HCT116 (cell line): ENCODE measurements at regions not wholly inside any gene's neighbourhood (a gene's known extent, or its start where the extent isn't known, plus 50 kb on each side); places are given as distances from the start of the nearest gene placed in this dataset.

Experiments
- ATAC-seq: fragments of 200-7000 bp; cut with Tn5 transposase; 2 replicates; pipeline ENCODE4 v1.9.1; 2020; ENCODE audit warnings: mild to moderate bottlenecking, moderate library complexity
- BruUV-seq: library from RNA; stranded (reverse); fragments of 400-500 nt; replicated peaks from 2 replicates; lab custom pipeline; 2021; lab: Mats Ljungman, UMichigan
- CTCF ChIA-PET: fragments of 300-600 bp; sonication (Branson Sonifier 250); formaldehyde crosslinking; loops from one replicate; lab custom pipeline; 2021; ENCODE audit warnings: antibody characterized with exemption; lab: Charles Lee
- POLR2A ChIA-PET: fragments of 300-600, 350-600 bp; sonication (Branson Sonifier 250); formaldehyde crosslinking; loops from one replicate; lab custom pipeline; 2021; ENCODE audit warnings: antibody characterized with exemption; lab: Charles Lee
- RAD21 ChIA-PET, 2 experiments: fragments of 300-600 bp; sonication (Branson Sonifier 250); formaldehyde crosslinking; loops; one replicate each; lab custom pipeline; 2023; ENCODE audit warnings: low total read pairs in 2 of 2; ENCODE audit not compliant: uncharacterized antibody in 2 of 2, unreplicated experiment in 2 of 2, low non-redundant PET in 1 of 2; lab: Charles Lee
- DNase-seq: peaks from one replicate; pipeline ENCODE4 v3.0.0-alpha.2; 2010; ENCODE audit warnings: low read depth, low spot score
- H2AFZ ChIP-seq: fragments of 200-600 bp; shearing (Covaris generic), sonication (generic); 2 replicates; pipeline ENCODE4 v1.6.1; 2017; ENCODE audit warnings: low read depth, mixed run types, mixed read lengths, antibody characterized with exemption, low read length; ENCODE audit not compliant: poor library complexity, severe bottlenecking
- H3K27ac ChIP-seq: 2 replicates; pipeline ENCODE4 v1.5.1; 2012; ENCODE audit warnings: low read depth, low read length
- H3K27me3 ChIP-seq: fragments of 200-600 bp; sonication (generic); 2 replicates; pipeline ENCODE4 v1.6.1; 2016; ENCODE audit warnings: mixed run types, low read length, mixed read lengths; ENCODE audit not compliant: insufficient read depth
- H3K36me3 ChIP-seq, 2 experiments: fragments of 200-500 bp in 1 of 2; fragments of 200-600 bp in 1 of 2; sonication (Bioruptor generic) in 1 of 2; sonication (generic) in 1 of 2; 2 replicates each; pipeline versions ENCODE4 v1.5.1 to v1.6.1; 2014 to 2016; ENCODE audit warnings: low read length in 2 of 2, inconsistent platforms in 1 of 2, mixed read lengths in 1 of 2, mixed run types in 1 of 2; ENCODE audit not compliant: insufficient read depth in 2 of 2, control insufficient read depth in 1 of 2
- H3K4me1 ChIP-seq, 2 experiments: fragments of 200-600 bp in 1 of 2; sonication (generic) in 1 of 2; 2 replicates each; pipeline versions ENCODE4 v1.5.1 to v1.6.1; 2012 to 2017; ENCODE audit warnings: low read length in 2 of 2, inconsistent platforms in 1 of 2, mild to moderate bottlenecking in 1 of 2, mixed read lengths in 1 of 2, mixed run types in 1 of 2, moderate library complexity in 1 of 2; ENCODE audit not compliant: insufficient read depth in 2 of 2, control insufficient read depth in 1 of 2
- H3K4me2 ChIP-seq: fragments of 200-600 bp; sonication (generic); 2 replicates; pipeline ENCODE4 v1.6.1; 2017; ENCODE audit warnings: mixed run types, low read length, mixed read lengths
- H3K4me3 ChIP-seq, 2 experiments: fragments of 200-600 bp in 1 of 2; sonication (generic) in 1 of 2; replicated peaks in 1 of 2; 2 replicates each; pipeline ENCODE4 v1.5.1; 2011 to 2016; ENCODE audit warnings: low read length in 2 of 2, control low read depth in 1 of 2, low read depth in 1 of 2, mild to moderate bottlenecking in 1 of 2, mixed read lengths in 1 of 2, mixed run types in 1 of 2
- H3K79me2 ChIP-seq: fragments of 200-600 bp; sonication (generic); 2 replicates; pipeline ENCODE4 v1.6.1; 2017; ENCODE audit warnings: mild to moderate bottlenecking, mixed run types, low read length, moderate library complexity, mixed read lengths; ENCODE audit not compliant: insufficient read depth
- H3K9ac ChIP-seq: fragments of 200-600 bp; sonication (generic); 2 replicates; pipeline ENCODE4 v1.6.1; 2016; ENCODE audit warnings: low read length, mixed read lengths
- H3K9me2 ChIP-seq: fragments of 200-600 bp; sonication (generic), shearing (Covaris generic); 2 replicates; pipeline ENCODE4 v1.6.1; 2017; ENCODE audit warnings: mixed run types, mild to moderate bottlenecking, moderate library complexity; ENCODE audit not compliant: insufficient read depth
- H3K9me3 ChIP-seq, 2 experiments: fragments of 200-500 bp in 1 of 2; fragments of 200-600 bp in 1 of 2; sonication (Bioruptor generic) in 1 of 2; sonication (generic) in 1 of 2; 2 replicates each; pipeline ENCODE4 v1.6.1; 2014 to 2017; ENCODE audit warnings: low read length in 2 of 2, mixed read lengths in 2 of 2, inconsistent platforms in 1 of 2, low read depth in 1 of 2, mild to moderate bottlenecking in 1 of 2, mixed run types in 1 of 2, moderate library complexity in 1 of 2; ENCODE audit not compliant: control insufficient read depth in 1 of 2, insufficient read depth in 1 of 2
- H4K20me1 ChIP-seq: fragments of 200-600 bp; sonication (generic), shearing (Covaris generic); 2 replicates; pipeline ENCODE4 v1.6.1; 2017; ENCODE audit warnings: mixed run types, mild to moderate bottlenecking, moderate library complexity; ENCODE audit not compliant: insufficient read depth
- CTCF ChIP-seq, 3 experiments: fragments of 200-600 bp in 1 of 3; sonication (generic) in 1 of 3; IDR thresholded peaks in 2 of 3; conservative IDR thresholded peaks in 1 of 3; 2 replicates each; pipeline ENCODE4 v1.5.1; 2012 to 2017; ENCODE audit warnings: low read depth in 2 of 3, low read length in 2 of 3, antibody characterized with exemption in 1 of 3, borderline replicate concordance in 1 of 3, control low read depth in 1 of 3, mild to moderate bottlenecking in 1 of 3, mixed read lengths in 1 of 3, mixed run types in 1 of 3, moderate library complexity in 1 of 3; ENCODE audit not compliant: insufficient read depth in 1 of 3
- EGR1 ChIP-seq: IDR thresholded peaks from 2 replicates; pipeline ENCODE4 v1.6.1; 2012; ENCODE audit warnings: low read depth
- EZH2phosphoT487 ChIP-seq: fragments of 200-600 bp; IDR thresholded peaks from 2 replicates; pipeline ENCODE4 v1.6.1; 2018; ENCODE audit warnings: antibody characterized with exemption, borderline replicate concordance
- FOSL1 ChIP-seq: IDR thresholded peaks from 2 replicates; pipeline ENCODE4 v1.6.1; 2012; ENCODE audit warnings: low read depth
- JUND ChIP-seq: IDR thresholded peaks from 2 replicates; pipeline ENCODE4 v1.6.1; 2012
- MAX ChIP-seq: IDR thresholded peaks from 2 replicates; pipeline ENCODE4 v1.6.1; 2012
- POLR2A ChIP-seq: IDR thresholded peaks from 2 replicates; pipeline ENCODE4 v1.7.0; 2011; ENCODE audit warnings: borderline replicate concordance; ENCODE audit not compliant: insufficient read depth, insufficient read length; ENCODE audit errors: extremely low read depth
- POLR2AphosphoS5 ChIP-seq: IDR thresholded peaks from 2 replicates; pipeline ENCODE4 v1.6.1; 2011; ENCODE audit warnings: mild to moderate bottlenecking, low read depth, low read length, moderate library complexity
- REST ChIP-seq: IDR thresholded peaks from 2 replicates; pipeline ENCODE4 v1.6.1; 2012; ENCODE audit warnings: low read depth
- SIN3A ChIP-seq: IDR thresholded peaks from 2 replicates; pipeline ENCODE4 v1.6.1; 2012; ENCODE audit warnings: low read depth
- SP1 ChIP-seq: IDR thresholded peaks from 2 replicates; pipeline ENCODE4 v1.6.1; 2012; ENCODE audit warnings: low read depth
- SRF ChIP-seq: IDR thresholded peaks from 2 replicates; pipeline ENCODE4 v1.6.1; 2012; ENCODE audit warnings: low read depth
- TCF7L2 ChIP-seq: IDR thresholded peaks from 2 replicates; pipeline ENCODE4 v1.7.0; 2011; ENCODE audit warnings: borderline replicate concordance, inconsistent platforms; ENCODE audit not compliant: insufficient read depth, insufficient read length; ENCODE audit errors: extremely low read depth
- YY1 ChIP-seq: IDR thresholded peaks from 2 replicates; pipeline ENCODE4 v1.6.1; 2011; ENCODE audit warnings: low read length, low read depth, moderate library complexity, mild to moderate bottlenecking; ENCODE audit not compliant: insufficient replicate concordance; ENCODE audit errors: extremely low read depth
- ZFX ChIP-seq: fragments of 450-650 bp; IDR thresholded peaks from 2 replicates; pipeline ENCODE4 v1.6.1; 2017
- ZNF274 ChIP-seq: fragments of 200-500 bp; sonication (Bioruptor generic); IDR thresholded peaks from 2 replicates; pipeline ENCODE4 v1.6.1; 2014; ENCODE audit warnings: mild to moderate bottlenecking, low read depth, low read length, inconsistent platforms
- intact Hi-C: fragments of 100-400 bp; cut with micrococcal nuclease; formaldehyde crosslinking; loops from 2 replicates; pipeline ENCODE4 v1.10.0; 2022
- TF ChIP-seq, protein P1 (sequence below): IDR thresholded peaks from 2 replicates; pipeline ENCODE4 v1.6.1; 2011; ENCODE audit warnings: mild to moderate bottlenecking, low read length, moderate library complexity; ENCODE audit not compliant: insufficient replicate concordance; ENCODE audit errors: extremely low read depth
- TF ChIP-seq, protein P2 (sequence below): IDR thresholded peaks from 2 replicates; pipeline ENCODE4 v1.6.1; 2012

- TF ChIP-seq ZNF274 (no peak), REST (no peak), SP1 (no peak), POLR2AphosphoS5 (no peak), CTCF (IDR thresholded peaks at IDR 0.05 in 2 of 3, conservative IDR thresholded peaks at IDR 0.05 in 1 of 3; ENCODE audit: borderline replicate concordance in 1 of 3, insufficient read depth in 1 of 3, low read depth in 2 of 3, low read length in 2 of 3) (no peak), EGR1 (no peak), YY1 (no peak), EZH2phosphoT487 (no peak), MAX (no peak), POLR2A (no peak), ZFX (no peak), SRF (no peak), FOSL1 (no peak), JUND (no peak), TCF7L2 (no peak), SIN3A (no peak)
- TF ChIP-seq, protein P1, sequence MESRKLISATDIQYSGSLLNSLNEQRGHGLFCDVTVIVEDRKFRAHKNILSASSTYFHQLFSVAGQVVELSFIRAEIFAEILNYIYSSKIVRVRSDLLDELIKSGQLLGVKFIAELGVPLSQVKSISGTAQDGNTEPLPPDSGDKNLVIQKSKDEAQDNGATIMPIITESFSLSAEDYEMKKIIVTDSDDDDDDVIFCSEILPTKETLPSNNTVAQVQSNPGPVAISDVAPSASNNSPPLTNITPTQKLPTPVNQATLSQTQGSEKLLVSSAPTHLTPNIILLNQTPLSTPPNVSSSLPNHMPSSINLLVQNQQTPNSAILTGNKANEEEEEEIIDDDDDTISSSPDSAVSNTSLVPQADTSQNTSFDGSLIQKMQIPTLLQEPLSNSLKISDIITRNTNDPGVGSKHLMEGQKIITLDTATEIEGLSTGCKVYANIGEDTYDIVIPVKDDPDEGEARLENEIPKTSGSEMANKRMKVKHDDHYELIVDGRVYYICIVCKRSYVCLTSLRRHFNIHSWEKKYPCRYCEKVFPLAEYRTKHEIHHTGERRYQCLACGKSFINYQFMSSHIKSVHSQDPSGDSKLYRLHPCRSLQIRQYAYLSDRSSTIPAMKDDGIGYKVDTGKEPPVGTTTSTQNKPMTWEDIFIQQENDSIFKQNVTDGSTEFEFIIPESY = no peak
- TF ChIP-seq, protein P2, sequence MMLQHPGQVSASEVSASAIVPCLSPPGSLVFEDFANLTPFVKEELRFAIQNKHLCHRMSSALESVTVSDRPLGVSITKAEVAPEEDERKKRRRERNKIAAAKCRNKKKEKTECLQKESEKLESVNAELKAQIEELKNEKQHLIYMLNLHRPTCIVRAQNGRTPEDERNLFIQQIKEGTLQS = no peak
- DNase-seq (no peak), ATAC-seq (no peak)
- RAD21 ChIA-PET = interaction anchor here in 1 of 2 experiments (0.6 kb wide), 1 partner anchor 549 kb away, joined by 3 read pairs; no protein-coding TSS in a partner anchor
- POLR2A ChIA-PET = no interaction called here
- intact Hi-C loops = no loop called here
- H4K20me1 ChIP-seq = no peaks in the 10 kb centered on the region
- no peak overlapping the region for H3K4me2 ChIP-seq
- H3K4me1 ChIP-seq = no peaks in the 10 kb centered on the region
- H3K79me2 ChIP-seq = no peaks in the 10 kb centered on the region
- no peaks in the 10 kb centered on the region for H3K9me3 ChIP-seq
- no peaks in the 10 kb centered on the region for H3K27me3 ChIP-seq
- CTCF ChIA-PET = no interaction called here
- no peak overlapping the region for H2AFZ ChIP-seq
- no peak overlapping the region for H3K27ac ChIP-seq
- no TSS peak for BruUV-seq
- H3K36me3 ChIP-seq = no peaks in the 10 kb centered on the region
- H3K9ac ChIP-seq = no peak overlapping the region
- H3K4me3 ChIP-seq = no peak overlapping the region
- no peaks in the 10 kb centered on the region for H3K9me2 ChIP-seq
These were observed 318.8 kb downstream of the SLITRK1 start for GRCh38 chr13:83563499-83563898.
